Activated CD8-positive, alpha-beta memory T cell treated with anti-CD3 and anti-CD28 coated beads for 48 hours (primary cell): ENCODE measurements at regions not wholly inside any gene's neighbourhood (a gene's known extent, or its start where the extent isn't known, plus 50 kb on each side); places are given as distances from the start of the nearest gene placed in this dataset.
"Not testable (repeated sequence)": the region's sequence is repeated elsewhere in the genome, so short reads cannot be mapped to it uniquely, and the experiment has no call there.

Source experiments
- DNase-seq, 3 experiments: peaks; one replicate each; pipeline ENCODE4 v3.0.0-alpha.2; 2020; ENCODE audit warnings: low read depth in 2 of 3, low spot score in 2 of 3

DNA sequence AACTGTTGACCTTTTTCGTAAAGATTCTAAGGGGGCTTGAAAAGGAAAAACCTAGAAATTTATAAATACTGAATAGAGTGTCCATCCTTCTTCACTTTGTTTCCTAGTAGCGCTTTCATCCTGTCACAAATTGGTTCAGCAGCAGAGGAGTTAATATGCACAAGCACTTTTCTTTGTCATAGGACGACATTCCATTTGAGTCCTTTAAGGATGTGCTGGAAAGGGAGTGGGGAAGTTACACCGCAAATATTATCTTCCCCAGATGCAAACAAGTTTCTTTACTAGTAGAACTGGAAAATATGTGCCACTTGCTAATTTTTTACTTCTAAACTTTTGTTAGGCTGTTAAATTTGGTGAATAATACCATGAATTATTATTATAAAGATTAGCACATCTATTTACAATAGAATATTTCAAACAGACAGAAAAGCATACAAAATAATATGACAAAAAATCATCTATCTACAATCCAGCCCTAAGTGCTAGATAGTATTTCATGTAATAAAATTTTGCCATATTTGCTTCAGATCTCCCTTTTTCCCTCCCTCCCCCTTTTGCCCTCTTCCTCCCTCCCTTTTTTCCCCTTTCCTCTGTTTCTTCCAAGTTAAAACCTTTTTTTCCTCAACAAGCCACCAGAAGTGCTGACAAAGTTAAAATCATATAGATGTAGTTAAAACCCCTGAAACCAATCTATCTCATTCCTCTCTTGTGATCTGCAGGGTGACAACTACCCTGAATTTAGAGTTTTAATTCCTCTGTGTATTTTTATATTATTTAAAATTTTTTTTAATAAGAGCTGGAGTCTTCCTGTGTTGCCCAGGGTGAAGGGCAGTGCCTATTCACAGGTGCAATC, 50.5 kb upstream of the MAP4K3 start:
- no peak for DNase-seq

DNA sequence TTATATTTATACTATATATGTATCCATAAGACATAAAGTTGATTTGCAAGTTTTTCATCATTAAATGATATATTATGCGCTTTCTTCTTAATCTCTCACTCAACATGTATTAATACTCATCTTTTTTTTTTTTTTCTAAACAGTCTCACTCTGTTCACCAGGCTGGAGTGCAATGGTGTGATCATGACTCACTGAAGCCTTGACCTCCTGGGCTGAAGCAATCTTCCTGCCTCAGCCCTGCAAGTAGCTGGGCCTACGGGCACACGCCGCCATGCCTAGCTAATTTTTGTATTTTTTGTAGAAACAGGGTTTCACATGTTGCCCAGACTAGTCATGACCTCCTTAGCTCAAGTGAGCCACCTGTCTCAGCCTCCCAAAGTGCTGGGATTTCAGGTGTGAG, 51.4 kb upstream of the MAP4K3 start:
- no peak for DNase-seq

DNA sequence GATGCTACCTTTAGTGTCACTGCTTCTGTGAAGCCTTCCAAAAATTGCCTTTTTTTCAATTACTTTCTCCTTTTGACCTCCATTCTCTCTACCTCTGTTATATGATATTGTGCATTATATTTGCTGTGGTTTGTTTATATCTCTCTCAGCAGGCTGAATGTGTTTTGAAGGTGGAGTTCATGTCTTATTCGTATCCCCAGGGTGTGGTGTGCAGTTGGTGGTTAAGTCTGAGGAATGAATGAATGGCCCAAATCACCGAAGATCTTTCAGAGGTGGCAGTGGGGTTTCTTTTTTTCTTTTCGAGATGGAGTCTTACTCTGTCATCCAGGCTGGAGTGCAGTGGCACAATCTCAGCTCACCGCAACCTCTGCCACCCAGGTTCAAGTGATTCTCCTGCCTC, 53.5 kb upstream of the MAP4K3 start:
- no peak for DNase-seq

DNA sequence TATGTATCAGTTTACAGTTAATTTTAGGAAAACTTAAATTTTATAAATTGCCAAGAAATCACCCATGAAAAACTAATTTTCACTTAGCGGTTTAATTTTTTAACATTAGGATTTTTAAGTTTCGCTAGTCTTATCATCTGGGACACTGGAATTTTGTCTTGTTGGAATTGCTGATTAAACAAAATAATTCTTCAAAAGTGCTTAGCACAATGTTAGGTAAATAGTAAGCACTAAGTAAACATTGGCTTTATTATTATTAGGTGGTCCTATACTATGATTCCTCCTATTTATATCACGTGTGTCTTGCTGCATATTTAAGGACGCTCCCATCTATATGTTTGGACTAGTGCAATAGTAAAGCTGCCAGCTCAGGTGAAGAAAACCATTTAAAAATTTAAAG, 54.6 kb upstream of the MAP4K3 start:
- DNase-seq = no peak

DNA sequence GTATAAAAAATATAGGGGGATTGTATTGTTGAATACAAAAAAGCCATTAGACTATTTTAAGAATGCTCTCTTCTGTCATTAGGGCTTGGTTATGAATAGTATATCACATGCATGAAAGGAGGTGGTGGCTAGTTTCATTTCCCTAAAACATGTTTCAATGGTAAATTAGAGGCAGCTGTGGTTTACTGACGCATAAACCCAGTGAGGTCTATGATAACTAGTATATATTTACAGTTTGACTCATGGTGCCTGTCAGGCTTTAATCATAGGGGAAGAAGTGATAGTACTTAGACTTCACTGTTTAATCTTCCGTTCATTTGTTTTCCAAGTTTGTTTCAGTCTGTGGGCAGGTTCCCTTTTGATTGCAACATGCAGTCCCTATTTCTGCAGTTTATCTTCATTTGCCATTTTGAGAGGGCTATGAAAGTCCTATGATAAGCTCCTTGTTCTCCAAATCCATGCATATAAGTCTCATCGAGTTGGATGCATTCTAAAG, 55.1 kb upstream of the MAP4K3 start:
- DNase-seq = no peak

DNA sequence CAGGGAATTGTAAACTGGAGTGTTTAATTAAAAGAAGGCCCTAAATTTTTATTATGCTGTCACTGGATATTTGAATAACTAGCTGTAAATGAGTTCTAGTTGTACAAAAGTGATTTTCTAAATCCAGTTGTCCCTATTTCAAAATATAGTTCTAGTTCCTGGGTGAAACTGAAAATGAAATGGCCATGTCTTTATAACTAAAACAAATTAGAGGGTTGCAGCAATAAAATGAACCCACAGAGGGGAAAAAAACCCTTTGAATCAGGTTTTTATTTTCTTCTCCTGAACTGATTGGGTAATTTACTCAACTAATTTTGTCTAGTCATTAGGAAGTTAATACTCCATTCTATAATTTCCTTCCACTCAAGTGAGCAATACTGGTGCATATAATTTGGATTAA, 55.6 kb upstream of the MAP4K3 start:
- no peak for DNase-seq

DNA sequence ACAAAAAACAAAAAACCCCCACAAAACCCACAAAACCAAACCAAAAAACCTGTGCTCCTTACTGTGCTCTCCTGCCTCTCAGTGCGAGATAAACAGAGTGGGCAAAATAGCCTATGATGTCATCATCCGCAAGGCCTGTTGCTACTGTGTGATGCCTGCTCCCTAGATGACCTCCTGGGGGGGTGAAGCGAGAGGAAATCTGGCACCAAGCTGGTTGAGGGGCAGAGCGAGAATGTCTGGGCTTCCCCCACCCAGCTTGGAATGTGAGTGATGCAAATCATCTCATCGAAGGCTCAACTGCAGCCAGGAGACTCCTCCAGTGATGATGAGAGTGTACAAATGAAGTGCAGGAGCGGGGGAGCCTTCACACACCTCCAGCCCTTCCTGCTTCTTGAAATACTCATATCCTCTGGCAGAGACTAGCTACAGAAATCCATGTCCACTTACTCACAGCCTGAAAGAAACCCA, 57.7 kb upstream of the MAP4K3 start:
- DNase-seq = no peak

DNA sequence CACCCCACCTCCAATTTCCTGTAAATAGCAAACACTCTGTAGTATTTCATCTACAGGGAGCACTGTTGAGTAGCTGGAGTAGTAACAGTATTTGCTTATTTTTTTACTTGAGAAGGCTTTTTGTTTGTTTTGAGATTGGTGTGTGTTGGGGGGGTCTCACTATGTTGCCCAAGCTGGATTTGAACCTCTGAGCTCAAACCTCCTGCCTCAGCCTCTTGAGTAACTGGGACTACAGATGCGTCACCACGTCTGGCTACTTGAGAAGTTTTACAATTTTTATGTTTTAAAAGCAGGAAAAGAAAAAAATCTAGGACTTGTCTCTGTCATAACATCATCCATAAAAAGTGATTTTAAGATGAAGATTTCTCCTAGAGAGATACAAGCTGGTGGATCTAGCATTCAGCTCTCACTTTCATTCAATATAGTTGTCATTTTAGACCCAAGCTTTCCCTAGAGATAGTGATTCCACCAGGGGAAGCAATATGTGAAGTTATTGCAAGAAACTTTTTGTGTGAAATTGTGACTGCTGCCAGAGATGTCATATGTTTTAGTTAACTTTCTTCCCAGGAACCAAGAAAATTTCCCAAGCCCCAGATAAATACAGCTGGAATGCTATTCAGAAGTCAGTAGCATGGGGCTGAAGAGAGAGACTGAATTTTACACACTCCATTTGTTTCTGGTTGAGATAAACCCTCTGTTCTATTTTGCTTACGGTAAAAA, 60.2 kb upstream of the MAP4K3 start:
- DNase-seq = no peak

DNA sequence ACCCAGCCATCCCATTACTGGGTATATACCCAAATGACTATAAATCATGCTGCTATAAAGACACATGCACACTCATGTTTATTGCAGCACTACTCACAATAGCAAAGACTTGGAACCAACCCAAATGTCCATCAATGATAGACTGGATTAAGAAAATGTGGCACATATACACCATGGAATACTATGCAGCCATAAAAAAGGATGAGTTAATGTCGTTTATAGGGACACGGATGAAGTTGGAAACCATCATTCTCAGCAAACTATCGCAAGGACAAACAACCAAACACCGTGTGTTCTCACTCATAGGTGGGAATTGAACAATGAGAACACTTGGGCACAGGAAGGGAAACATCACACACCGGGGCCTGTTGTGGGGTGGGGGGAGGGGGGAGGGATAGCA, 61.1 kb upstream of the MAP4K3 start:
- not testable (repeated sequence) for DNase-seq

DNA sequence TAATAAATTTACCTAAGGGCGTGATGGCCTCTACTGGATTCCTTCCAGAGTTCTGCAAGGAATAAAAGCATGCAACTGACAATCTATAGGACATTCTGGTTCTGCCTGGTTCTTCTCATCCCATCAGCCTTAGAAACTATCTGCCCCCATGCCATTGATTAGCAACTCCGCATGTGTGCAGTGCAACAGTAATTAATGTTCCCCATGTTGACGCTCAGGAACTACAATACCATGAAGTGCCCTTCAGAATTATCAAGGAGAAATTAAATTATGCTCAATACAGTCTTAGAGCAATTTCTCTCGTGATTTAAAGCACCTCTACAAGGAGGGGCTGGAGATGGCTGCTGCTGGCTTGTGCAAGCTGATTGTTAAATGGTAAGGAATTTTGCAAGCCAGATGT, 61.7 kb upstream of the MAP4K3 start:
- DNase-seq = no peak

DNA sequence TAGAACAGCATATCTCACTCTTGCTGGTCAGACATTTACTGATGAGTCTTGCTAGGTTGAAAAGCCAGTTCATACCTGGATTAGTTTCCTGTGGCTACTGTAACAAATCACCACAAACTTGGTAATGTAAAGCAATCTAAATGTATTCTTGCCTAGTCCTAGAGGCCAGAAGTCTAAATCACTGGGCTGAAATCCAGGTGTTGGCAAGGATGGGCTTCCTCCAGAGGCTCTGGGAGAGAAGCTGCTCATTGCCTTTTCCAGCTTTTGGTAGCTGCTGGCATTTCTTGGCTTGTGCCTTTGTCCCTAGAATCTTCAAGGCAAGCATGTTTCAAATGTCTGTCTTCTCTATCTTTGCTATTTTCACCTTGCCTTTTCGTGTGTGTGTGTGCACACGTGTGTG, 62.3 kb upstream of the MAP4K3 start:
- DNase-seq = no peak

DNA sequence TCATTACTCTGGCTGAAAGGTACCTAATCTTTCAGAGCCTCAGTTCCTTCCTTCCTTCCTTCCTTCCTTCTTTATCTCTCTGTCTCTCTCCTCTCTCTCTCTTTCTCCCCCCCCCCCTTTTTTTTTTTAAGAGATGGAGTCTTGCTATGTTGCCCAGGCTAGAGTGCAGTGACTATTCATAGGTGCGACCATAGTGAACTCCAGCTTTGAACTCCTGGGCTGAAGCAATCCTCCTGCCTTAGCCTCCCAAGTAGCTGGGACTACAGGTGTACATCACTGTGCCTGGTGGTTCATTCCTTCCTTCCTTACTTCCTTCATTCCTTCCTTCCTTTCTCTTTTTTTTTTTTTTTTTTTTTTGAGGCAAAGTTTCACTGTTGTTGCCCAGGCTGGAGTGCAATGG, 64.3 kb upstream of the MAP4K3 start:
- no peak for DNase-seq

DNA sequence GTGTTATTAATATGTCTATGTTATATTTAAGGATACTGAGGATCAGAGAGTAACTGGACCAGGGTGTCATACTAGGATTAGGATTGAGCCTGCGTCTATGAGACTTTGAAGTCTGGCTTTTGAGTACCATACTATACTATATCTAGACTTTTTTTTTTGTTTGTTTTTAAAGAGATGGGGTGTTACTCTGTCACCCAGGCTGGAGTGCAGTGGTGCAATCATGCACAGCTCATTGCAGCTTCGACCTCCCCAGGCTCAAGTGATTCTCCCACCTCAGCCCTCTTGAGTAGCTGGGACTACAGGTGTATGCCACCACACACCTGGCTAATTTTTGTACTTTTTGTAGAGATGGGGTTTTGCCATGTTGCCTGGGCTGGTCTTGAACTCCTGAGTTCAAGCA, 66.2 kb upstream of the MAP4K3 start:
- no peak for DNase-seq

DNA sequence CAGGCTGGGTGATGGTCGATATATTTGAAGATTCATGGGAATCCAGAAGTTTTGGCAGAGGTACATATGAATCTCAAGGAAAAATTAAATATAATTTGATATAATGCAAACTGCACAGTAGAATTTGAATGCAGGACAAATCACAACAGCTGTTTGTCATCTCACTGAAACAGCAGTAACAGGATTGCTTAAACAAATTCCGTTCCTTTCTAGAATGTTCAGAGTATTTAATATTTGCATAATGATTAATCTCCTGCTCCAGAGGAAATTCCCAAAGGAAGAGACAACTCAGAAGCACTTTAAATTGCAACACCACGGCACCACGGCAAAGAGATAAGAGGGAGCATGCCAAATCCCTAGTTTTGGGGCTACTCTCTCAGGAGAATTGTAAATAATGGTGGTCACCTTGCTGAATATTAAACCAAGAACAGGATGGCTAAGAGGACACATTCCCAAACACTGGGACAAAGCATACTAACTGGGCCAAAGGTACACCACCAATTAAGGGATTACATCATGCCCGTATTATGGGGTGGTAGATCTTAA, 67.8 kb upstream of the MAP4K3 start:
- DNase-seq = no peak

DNA sequence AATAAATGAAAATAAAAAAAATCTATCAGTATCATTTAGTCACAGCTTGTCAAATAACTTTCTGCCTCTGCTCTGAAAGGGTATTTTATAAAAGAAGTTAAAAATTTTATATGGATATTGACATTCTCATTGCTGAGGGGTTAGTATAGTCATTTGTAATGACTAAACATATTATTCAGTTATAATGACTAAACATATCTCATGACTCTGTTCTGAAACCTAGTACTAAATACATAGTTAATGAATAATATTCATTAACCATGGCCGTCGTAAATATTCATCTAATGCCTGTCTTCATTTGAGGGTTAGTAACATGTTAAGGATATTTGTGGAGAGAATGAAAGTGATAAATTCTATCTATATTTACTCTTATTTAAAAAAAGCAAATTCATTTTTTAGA, 69.1 kb upstream of the MAP4K3 start:
- DNase-seq = no peak

DNA sequence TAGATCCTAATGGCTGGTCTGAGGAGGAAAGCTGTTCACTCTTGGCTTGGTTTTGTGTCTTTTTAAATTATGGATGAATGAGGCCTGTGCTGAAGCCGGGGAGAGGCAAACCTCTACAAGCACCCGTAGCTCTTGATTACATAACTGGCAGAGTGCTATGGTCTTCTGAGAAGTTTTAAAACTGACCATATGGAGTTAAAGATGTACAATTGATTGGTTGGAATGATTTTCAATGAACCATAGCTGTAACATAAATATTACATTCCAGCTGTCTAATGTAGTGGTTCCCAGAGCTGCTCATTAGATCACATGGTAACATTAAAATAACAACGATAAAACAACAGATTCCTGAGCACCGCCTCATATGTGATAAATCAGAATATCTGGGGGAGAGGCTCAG, 71.1 kb upstream of the MAP4K3 start:
- DNase-seq = no peak

DNA sequence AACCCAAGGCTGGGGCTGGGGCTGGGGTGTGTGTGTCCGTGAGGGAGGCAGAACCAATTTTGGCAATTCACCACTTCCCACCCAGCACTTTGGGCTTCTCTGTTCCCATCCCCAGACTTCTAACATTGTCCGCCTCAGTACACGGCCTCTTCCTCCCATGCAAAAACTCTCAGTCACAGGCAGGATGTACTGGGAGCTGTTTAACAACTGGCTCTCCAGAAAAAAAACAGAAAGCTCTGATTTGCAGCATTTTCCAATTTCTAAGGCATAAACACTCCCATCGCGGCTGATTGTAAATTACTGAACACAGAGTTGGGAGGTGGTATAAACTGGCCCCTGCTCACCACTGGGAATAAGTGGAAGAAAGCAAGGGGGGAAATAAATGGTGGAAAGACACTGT, 73.1 kb upstream of the MAP4K3 start:
- no peak for DNase-seq

DNA sequence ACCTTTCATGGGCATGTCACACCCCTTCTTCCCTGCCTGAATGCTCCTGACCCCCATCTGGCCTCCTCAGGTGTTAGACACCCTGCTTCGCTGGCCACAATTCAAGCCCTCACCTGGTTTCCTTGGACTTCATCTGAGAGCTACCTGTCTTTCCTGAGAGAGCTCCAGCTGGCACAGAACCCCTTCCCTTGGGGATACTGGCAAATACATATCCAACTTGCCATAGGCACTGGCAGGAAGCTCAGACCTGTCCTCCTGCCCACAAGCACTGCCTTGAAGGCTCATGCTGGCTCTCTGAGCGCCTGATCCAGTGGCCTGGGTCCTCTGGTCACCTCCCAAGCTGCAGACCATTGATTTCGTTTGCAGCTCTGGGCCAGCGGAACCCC, 74.1 kb upstream of the MAP4K3 start:
- DNase-seq = no peak

DNA sequence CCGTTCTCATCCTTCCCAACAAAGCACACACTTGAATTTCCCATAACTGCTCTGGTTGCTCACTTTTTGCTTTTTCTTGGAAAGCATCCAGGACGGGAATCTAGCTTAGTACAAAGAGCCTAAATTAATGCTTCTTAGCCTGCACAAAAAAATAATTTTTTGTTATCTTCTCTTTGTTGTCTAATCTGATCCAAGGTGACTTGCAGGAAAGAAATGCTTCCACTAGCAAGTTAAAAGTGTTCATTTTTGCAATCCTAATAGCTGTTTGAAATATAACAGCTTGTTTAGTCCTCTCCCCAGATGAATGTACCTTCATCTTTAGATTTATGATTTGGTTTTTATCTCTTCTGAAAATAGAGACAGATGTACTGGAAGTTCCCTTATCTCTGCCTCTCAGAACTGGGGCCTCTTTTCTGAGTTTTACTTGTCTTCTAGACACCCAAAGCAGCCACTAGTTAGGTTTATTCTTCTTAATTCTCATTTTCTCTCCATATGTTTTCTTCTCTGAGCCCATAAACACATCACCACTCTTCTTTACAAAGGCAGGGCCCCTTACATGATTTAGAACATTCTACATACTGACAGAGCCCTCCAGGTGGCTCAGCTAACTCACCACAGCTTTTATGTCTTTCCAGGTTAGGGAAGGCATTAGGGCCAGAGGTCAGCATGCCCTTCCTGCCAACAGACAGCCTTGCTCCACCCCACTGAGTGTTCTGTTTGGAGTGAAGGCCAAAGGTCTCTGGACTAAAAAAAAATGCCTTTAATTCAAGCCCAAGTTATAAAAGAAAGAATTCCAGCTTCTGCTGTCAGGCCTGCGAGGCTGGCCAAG, 74.7 kb upstream of the MAP4K3 start:
- DNase-seq = no peak

DNA sequence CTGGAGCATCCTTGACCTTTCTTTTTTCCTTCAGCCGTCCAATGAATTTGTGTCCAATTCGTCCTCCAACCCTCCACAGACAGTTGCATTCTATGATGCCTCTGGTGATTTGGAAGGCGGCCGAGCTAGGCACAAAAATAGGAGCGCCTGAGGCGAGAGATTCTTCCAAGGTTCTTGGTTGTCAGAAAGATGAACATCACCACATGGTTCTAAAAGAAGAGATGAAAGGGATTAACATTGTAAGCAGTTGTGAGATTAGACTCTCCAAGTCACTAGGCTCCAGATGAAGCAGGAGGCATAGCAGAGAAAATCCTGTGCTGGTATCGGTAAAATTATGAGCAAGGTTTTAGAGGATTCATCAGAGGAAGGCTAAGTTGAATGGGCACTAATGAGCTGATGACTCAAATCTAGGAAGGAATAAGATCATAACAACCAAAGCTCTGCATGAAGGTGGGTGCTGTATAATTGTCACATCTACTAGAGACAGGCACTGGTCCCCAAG, 75.4 kb upstream of the MAP4K3 start:
- no peak for DNase-seq

DNA sequence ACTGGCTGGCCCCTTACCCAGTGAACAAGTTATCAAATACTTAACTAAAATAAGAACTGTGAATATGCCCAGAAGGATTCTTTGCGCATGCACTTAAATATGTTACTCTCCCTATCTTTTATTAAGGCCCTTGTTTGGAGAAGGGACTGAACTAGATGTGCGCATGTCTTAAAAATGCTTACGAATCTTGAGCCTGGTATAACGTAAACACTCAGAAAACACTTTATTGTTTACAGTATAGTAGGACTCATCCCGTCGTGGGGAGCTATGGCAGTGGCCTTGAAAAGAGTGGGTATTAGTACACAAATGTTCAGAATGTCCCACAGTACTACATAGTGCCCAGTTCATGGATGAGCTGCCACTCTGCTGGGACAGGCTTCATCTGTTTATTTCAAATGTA, 75.9 kb upstream of the MAP4K3 start:
- no peak for DNase-seq
